Kidney (tissue), 13 donors: ENCODE measurements at regions not wholly inside any gene's neighbourhood (a gene's known extent, or its start where the extent isn't known, plus 50 kb on each side); places are given as distances from the start of the nearest gene placed in this dataset.

Experiments used
- DNase-seq, 5 donors: peaks; one replicate each; pipeline ENCODE4 v3.0.0-alpha.2; 2013 to 2020
- FAIRE-seq: peaks from 2 replicates; lab custom pipeline; 2012; peaks lifted over from hg19 to GRCh38; lab: Jason Lieb, UNC
- H3K27ac ChIP-seq, 2 donors: one replicate each; pipeline ENCODE4 v1.7.0; 2013; ENCODE audit warnings: low read depth in 2 of 2, low read length in 2 of 2, inconsistent platforms in 1 of 2
- H3K27me3 ChIP-seq: one replicate; pipeline ENCODE4 v1.7.1; 2013; ENCODE audit warnings: low read length, inconsistent platforms; ENCODE audit not compliant: control insufficient read depth, insufficient read depth
- H3K36me3 ChIP-seq, 3 donors: one replicate each; pipeline versions ENCODE4 v1.7.0 to v1.7.1; 2013; ENCODE audit warnings: low read length in 3 of 3, control low read depth in 1 of 3, inconsistent platforms in 1 of 3; ENCODE audit not compliant: insufficient read depth in 3 of 3, control insufficient read depth in 2 of 3
- H3K4me1 ChIP-seq, 3 donors: one replicate each; pipeline versions ENCODE4 v1.7.0 to v1.7.1; 2013; ENCODE audit warnings: low read length in 3 of 3, inconsistent platforms in 1 of 3, low read depth in 1 of 3; ENCODE audit not compliant: control insufficient read depth in 2 of 3, insufficient read depth in 2 of 3
- H3K4me3 ChIP-seq, 3 donors: one replicate each; pipeline versions ENCODE4 v1.7.0 to v1.8.1; 2013; ENCODE audit warnings: low read length in 3 of 3, control low read depth in 1 of 3, inconsistent platforms in 1 of 3
- H3K9ac ChIP-seq, 3 donors: one replicate each; pipeline versions ENCODE4 v1.7.0 to v1.7.1; 2013; ENCODE audit warnings: low read length in 3 of 3, control low read depth in 1 of 3, inconsistent platforms in 1 of 3
- H3K9me3 ChIP-seq, 3 donors: one replicate each; pipeline versions ENCODE4 v1.7.0 to v1.7.1; 2013; ENCODE audit warnings: low read length in 3 of 3, control low read depth in 1 of 3, inconsistent platforms in 1 of 3; ENCODE audit not compliant: control insufficient read depth in 2 of 3, insufficient read depth in 1 of 3
- CTCF ChIP-seq: IDR thresholded peaks from 3 replicates; pipeline ENCODE4 v1.5.1; 2012; ENCODE audit warnings: mild to moderate bottlenecking, moderate library complexity, borderline replicate concordance; ENCODE audit not compliant: insufficient read depth; ENCODE audit errors: extremely low read depth
- intact Hi-C: fragments of 100-400 bp; cut with DNase I; formaldehyde crosslinking; loops from one replicate; pipeline ENCODE4 v1.11.1; 2022
- donor health status: control.
- donor health status: control.
- donor health status: control.
- donor health status: control.
- donor health status: control.
- donor health status: DM: yes; HTN: yes; CAD: no.
- donor health status: Normal renal cell carcinoma (clear cell type).

- H3K9ac ChIP-seq, result no peak overlapping the region
- no peaks in the 10 kb centered on the region for H3K9me3 ChIP-seq
- no peak for DNase-seq
- H3K27ac ChIP-seq, result no peak overlapping the region
- FAIRE-seq, result no peak
- H3K27me3 ChIP-seq, result no peaks in the 10 kb centered on the region
- intact Hi-C loops, result no loop called here
- no peaks in the 10 kb centered on the region for H3K4me1 ChIP-seq
- no peak overlapping the region for H3K4me3 ChIP-seq
- H3K36me3 ChIP-seq, result no peaks in the 10 kb centered on the region
- TF ChIP-seq CTCF, result no peak
Observed at GRCh38 chr7:52726986-52727385, 308.4 kb upstream of the POM121L12 start.

- Histone ChIP-seq H3K27ac (no peak overlapping the region), H3K4me1 (no peaks in the 10 kb centered on the region), H3K36me3 (no peaks in the 10 kb centered on the region), H3K9me3 (no peaks in the 10 kb centered on the region), H3K9ac (no peak overlapping the region), H3K27me3 (no peaks in the 10 kb centered on the region), H3K4me3 (no peak overlapping the region)
- intact Hi-C loops, result no loop called here
- FAIRE-seq, result no peak
- no peak for TF ChIP-seq CTCF
- no peak for DNase-seq
Observed at GRCh38 chr7:52726493-52726892, 308.9 kb upstream of the POM121L12 start.

- no peak for TF ChIP-seq CTCF
- H3K4me3 ChIP-seq, result no peak overlapping the region
- no peaks in the 10 kb centered on the region for H3K36me3 ChIP-seq
- FAIRE-seq, result no peak
- H3K27ac ChIP-seq, result no peak overlapping the region
- no peaks in the 10 kb centered on the region for H3K4me1 ChIP-seq
- no peak for DNase-seq
- intact Hi-C loops, result no loop called here
- H3K9me3 ChIP-seq, result no peaks in the 10 kb centered on the region
- no peak overlapping the region for H3K9ac ChIP-seq
- no peaks in the 10 kb centered on the region for H3K27me3 ChIP-seq
Observed at GRCh38 chr7:52723606-52724005, 311.8 kb upstream of the POM121L12 start.

- H3K4me1 ChIP-seq, result no peaks in the 10 kb centered on the region
- DNase-seq (no peak), FAIRE-seq (no peak)
- no peak overlapping the region for H3K4me3 ChIP-seq
- no peak overlapping the region for H3K27ac ChIP-seq
- no peaks in the 10 kb centered on the region for H3K9me3 ChIP-seq
- no peaks in the 10 kb centered on the region for H3K36me3 ChIP-seq
- TF ChIP-seq CTCF, result no peak
- intact Hi-C loops, result no loop called here
- no peaks in the 10 kb centered on the region for H3K27me3 ChIP-seq
- no peak overlapping the region for H3K9ac ChIP-seq
Observed at GRCh38 chr7:52720856-52721255, 314.6 kb upstream of the POM121L12 start.
